Superior temporal gyrus (tissue), 1 donor: ENCODE measurements at regions not wholly inside any gene's neighbourhood (a gene's known extent, or its start where the extent isn't known, plus 50 kb on each side); places are given as distances from the start of the nearest gene placed in this dataset.
"Not testable (repeated sequence)": the region's sequence is repeated elsewhere in the genome, so short reads cannot be mapped to it uniquely, and the experiment has no call there.

ENCODE experiments used
- DNase-seq: peaks from one replicate; pipeline ENCODE4 v3.0.0-alpha.2; 2016; ENCODE audit errors: extremely low spot score

- no peak for DNase-seq
Observed at GRCh38 chr10:28354511-28354910, 51.6 kb upstream of the MPP7 start.

- DNase-seq = no peak
Observed at GRCh38 chr10:28355376-28355775, 52.5 kb upstream of the MPP7 start.

GRCh38 chr10:28359334-28359733 is 56.5 kb upstream of the MPP7 start:
- no peak for DNase-seq

DNA sequence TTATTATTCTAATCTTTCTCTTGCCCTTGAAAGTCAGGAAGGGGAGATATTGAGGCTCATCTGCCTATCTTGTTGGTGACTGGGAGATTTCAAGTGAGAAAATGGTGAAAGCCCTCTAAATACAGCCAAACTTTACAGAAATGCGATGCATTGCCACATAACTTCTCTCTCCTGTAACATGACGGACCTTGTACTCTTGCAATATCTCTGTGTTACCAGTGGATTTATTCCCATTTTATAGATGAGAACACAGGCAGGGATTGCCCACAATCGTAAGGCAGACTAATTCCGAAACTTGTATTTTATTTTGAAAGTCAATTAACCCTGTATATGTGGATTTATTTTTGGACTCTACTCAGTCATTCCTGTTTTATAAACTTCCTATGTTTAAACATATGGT is 57.3 kb upstream of the MPP7 start:
- DNase-seq = no peak

GRCh38 chr10:28363376-28363775 is 60.5 kb upstream of the MPP7 start:
- DNase-seq = no peak

GRCh38 chr10:28365840-28366239 is 63.0 kb upstream of the MPP7 start:
- no peak for DNase-seq

- DNase-seq = no peak
Observed at GRCh38 chr10:28366994-28367393, 64.1 kb upstream of the MPP7 start.

DNA sequence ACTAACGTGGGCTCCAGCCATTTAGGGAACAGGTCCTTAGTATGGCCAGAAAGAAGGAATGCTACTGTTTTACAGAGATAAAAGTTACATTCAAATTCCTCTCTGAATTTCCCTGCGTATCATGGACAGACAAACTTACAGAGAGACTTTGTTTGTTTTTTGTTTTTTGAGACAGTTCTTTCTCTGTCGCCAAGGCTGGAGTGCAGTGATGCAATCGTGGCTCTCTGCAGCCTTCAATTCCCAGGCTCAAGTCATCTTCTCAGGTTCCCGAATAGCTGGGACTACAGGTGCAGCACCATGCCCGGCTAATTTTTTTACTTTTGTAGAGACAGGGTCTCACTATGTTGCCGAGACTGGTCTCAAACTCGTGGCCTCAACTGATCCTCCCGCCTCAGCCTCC is 64.5 kb upstream of the MPP7 start:
- no peak for DNase-seq

- DNase-seq = peak; percentile 22
Observed at GRCh38 chr10:28367929-28368484, 65.1 kb upstream of the MPP7 start.

GRCh38 chr10:28370107-28370835 is 67.4 kb upstream of the MPP7 start:
- DNase-seq = no peak

GRCh38 chr10:28371638-28372037 is 68.8 kb upstream of the MPP7 start:
- DNase-seq = not testable (repeated sequence)

DNA sequence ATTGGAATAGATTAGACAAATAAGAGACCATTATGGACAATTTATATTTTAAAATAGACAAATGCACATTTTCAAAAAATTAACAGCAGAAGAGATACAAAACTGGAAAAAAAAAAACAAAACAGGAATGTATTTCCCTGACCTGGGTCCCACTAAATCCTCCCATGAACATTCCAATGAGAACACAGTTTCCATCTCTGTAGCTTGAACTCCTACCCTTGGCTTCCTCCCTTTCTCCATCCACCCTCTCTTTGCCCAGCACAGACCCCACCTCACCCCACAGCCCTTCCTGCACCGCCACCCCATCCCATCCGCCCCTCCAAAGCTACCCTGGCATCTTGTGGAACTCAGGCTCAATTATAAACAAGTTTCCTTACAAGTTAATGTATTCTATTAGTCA is 71.2 kb upstream of the MPP7 start:
- DNase-seq = no peak

GRCh38 chr10:28375399-28376354 is 72.8 kb upstream of the MPP7 start:
- no peak for DNase-seq

GRCh38 chr10:28378986-28379585 is 76.2 kb upstream of the MPP7 start:
- DNase-seq = no peak

GRCh38 chr10:28381466-28381865 is 78.6 kb upstream of the MPP7 start:
- DNase-seq = no peak

DNA sequence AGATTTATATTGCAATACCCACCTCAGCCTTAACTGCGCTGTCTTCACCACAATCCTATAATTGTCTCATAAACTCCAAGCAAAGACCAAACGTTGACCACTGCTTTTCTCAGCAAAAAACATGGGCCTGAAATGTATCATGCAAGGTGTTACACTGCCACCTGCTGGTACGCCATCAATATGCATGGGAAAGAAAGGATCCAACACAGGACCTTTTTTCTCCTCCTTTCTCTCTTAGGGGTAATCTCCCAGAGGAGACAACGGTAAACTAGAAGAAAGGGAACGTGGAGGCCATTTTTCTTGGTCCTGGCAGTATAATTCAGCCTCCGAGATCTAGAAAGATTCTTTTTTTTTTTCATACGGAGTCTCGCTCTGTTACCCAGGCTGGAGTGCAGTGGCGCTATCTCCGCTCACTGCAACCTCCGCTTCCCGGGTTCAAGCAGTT is 79.1 kb upstream of the MPP7 start:
- DNase-seq = peak; percentile 94

DNA sequence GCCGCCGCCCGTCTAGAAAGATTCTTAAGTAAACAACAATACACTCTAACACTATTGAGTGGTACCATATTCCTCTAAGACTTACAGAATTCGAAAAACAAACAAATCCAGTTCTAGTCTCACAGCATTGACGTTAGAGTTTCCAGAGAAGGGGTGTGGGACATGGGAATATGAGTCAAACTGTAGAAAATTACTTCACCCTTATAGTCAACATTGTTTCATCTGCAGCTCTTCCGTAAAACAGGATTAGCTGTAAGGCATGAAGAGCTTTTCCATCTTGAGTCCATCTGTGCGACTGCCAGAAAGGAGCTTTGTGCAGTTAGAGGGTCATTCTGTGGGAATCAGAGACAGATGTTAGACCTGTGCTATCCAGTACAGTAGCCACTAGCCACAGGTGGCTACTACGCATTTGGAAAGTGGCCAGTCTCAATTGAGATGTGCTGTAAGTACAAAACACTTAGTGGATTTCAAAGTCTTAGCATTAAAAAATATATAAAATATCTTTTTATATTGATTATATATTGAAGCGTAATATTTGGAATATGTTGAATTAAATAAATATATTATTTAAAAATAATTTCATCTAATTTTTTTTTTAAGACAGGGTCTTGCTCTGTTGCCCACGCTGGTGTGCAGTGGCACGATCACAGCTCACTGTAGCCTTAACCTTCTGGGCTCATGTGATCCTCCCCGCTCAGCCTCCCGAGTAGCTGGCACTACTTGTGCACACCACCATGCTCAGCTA is 79.8 kb upstream of the MPP7 start:
- no peak for DNase-seq

- DNase-seq = no peak
Observed at GRCh38 chr10:28384557-28384956, 81.7 kb upstream of the MPP7 start.

- DNase-seq = no peak
Observed at GRCh38 chr10:28385748-28386502, 83.1 kb upstream of the MPP7 start.

DNA sequence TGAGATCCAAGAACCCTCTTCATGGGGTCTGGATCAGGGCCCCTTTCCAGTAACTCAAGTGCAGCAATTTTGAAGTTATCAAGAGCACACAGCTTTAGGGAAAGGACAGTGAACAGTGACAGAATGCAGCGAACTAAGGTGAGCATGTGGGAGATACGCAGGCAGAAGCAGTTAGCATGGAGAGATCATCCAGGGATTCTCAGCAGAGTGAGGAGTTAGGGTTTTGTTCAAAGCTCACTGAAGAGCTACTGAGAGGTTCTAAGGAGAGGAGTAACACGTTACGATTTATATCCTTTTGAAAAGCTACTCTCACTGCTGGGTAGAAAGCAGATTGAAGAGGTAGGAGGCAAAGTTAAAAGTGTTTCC is 83.6 kb upstream of the MPP7 start:
- no peak for DNase-seq

GRCh38 chr10:28387140-28387539 is 84.3 kb upstream of the MPP7 start:
- no peak for DNase-seq
